ENCODE measurements at regions not wholly inside any gene's neighbourhood (a gene's known extent, or its start where the extent isn't known, plus 50 kb on each side); places are given as distances from the start of the nearest gene placed in this dataset.

DNA sequence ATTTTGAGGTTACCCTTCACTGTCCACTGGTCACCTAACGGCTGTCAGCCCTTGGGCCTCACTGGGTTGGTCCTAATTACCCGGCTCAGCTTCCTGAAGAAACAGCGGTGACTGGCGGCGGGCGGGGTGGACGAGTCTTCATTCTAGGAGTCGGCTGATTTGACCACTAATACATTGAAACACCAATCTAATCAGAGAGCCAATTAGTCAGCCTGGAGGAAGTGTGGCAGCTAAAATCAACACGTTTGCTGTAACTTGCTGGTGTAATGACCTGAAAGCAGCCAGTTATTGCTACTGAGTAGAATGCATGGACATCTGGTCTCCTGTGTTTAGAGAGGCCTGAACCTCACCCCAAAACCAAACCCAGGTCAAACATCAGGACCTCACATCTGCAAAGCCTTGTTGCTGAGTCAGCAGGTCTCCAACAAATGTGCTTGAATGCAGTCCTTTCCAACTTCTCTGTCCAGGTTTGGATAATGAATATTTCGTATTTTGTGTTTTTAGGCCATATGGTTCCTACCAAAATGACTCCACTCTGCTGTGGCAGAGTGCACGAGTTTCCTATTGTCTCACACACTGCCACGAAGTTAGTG lies 496.4 kb downstream of the BRD1 start:
- TF ChIP-seq EZH2phosphoT487 (IDR thresholded peaks at IDR 0.05; ENCODE audit: borderline replicate concordance, low read length): no peak
- TF ChIP-seq CTCF (IDR thresholded peaks at IDR 0.05; ENCODE audit: low read depth, low read length, poor library complexity, severe bottlenecking): no peak
